HuH-7.5 (cell line): ENCODE measurements at regions not wholly inside any gene's neighbourhood (a gene's known extent, or its start where the extent isn't known, plus 50 kb on each side); places are given as distances from the start of the nearest gene placed in this dataset.

Experiments used
- DNase-seq: peaks from one replicate; pipeline ENCODE4 v3.0.0; 2011; ENCODE audit warnings: low spot score

GRCh38 chrX:22395372-22395771 is 122.7 kb downstream of the CBLL2 start:
- DNase-seq: no peak

GRCh38 chrX:22396408-22396807 is 123.7 kb downstream of the CBLL2 start:
- no peak for DNase-seq

DNA sequence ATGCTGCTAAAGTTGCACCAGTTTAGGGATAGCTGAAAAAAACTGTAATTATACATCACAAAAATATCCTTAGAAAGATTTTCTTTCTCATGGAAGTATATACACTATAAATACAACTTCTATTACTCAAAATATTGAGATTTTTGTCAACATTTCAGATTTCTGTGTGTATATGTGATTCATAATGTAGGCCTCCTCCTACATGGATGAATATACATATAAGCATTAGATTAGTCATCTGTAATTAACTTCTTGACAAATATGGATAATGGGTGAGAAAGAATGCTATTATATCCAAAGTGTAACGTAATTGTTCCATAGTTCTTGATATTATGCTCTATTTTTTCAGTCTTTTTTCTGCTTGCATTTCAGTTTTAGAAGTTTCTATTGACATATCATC is 124.9 kb downstream of the CBLL2 start:
- DNase-seq: no peak

GRCh38 chrX:22399437-22400192 is 126.9 kb downstream of the CBLL2 start:
- DNase-seq: no peak

DNA sequence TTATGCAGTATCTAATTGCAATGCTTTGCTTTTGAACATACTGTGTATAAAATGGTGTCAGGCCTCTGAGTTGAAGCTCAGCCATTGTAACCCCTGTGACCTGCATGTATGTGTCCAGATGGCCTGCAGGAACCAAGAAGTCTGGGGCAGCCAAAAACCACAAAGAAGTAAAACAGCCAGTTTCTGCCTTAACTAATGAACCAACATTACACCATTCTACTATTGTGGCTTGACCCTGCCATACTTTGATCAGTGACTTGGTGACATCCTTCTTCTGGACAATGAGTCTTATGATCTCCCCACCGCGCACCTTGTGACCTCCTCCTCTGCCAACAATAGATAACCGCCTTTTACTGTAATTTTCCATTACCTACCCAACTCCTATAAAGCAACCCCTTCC is 131.6 kb downstream of the CBLL2 start:
- DNase-seq: no peak

DNA sequence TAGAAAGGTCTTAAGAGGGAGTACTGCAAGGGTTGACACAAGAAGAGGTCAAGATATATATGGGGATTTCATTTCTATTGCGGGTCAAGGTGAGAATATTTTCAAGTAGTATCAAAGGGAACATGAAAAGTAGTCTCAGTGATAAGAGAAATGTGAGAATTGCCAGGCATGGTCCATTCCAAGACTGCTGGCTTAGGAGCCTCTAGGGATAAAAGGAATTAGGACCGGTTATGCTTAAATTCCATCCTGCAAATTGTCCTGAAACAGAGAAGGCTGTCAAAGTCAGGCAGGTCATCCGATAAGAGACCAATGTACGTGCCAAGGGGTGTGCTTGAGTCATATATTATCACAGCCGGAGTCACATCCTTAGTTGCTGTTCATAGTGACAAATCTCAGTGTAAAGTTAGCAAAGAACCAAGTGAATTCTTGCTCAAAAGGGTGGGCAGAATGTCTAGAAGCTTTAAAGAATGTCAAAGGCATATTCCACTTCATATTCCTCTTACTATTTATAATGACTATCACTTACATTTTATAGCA is 133.6 kb downstream of the CBLL2 start:
- no peak for DNase-seq

- no peak for DNase-seq
These were observed 136.7 kb downstream of the CBLL2 start for GRCh38 chrX:22409418-22409817.

DNA sequence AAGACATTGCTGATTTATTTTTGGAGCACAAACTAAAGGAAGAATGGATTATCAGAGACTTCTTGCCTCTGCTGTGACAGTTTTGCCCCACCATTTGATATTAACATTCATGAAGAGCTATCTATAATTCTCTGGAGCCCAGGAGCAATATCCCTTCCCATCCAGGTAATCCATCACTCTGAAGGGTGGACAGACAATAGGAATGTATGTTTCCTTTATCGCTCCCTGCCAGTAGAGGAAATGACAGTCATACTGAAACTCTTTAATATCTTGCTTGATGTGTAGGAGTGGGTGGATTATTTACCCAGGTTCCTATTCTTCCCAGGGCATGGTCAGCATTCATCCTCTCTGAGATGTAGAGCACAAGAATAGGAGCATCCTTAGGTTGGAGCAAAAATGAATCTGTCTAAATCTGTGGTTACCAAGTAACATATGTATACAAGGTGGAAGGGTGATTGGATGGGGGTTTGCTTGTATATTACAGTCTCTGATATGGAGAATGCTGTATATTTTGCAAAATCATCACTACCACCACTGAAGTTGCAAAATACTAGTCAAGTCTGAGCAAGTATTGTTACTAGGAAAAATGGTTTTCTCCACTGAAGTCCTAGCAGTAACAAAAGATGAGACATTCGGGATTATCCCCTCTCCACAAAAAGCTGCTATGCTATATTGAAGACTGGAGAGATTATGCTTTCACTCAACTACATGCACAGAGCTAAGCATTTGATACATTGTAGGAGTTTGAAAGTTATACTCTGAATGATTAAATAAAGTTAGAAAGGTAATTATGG is 151.6 kb downstream of the CBLL2 start:
- DNase-seq: no peak

DNA sequence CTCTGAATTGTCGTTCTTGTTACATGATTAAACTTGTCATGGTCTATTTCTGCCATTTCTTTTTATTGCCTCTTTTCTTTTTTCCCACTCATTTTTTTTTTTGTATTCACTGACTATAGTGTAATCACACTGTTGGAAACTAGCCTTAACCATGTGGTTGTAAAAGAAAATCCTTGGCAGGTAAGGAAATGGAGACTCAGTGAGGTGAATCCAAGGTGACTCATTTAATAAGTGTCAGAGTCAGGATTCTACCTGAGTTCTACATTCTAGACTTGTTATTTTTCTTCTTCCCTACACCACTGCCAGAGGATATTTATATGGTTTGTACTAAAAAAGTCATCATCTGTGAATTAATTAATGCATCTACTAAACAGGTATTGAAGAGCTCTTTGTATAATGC is 152.2 kb downstream of the CBLL2 start:
- DNase-seq: no peak

- DNase-seq: no peak
These were observed 157.0 kb downstream of the CBLL2 start for GRCh38 chrX:22429704-22430103.

DNA sequence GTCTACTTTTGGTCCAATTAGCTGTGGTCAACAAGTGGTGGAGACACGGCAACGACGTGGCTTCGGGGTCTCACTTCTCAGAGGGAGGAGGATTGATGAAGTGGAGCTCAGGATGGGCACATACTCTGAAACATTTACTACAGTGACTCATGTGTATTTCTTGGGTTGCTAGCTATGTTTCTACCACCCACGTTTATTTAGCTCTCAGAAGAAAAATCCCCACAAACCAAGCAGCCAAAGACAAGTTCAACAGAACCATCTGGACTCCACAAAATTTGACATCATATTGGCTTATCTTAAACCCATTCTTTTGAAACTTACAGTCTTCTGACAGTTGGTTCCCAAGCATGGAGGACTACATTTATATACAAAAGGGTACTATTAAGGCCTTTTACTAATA is 158.0 kb downstream of the CBLL2 start:
- DNase-seq: no peak

- no peak for DNase-seq
These were observed 160.8 kb downstream of the CBLL2 start for GRCh38 chrX:22433292-22434070.

DNA sequence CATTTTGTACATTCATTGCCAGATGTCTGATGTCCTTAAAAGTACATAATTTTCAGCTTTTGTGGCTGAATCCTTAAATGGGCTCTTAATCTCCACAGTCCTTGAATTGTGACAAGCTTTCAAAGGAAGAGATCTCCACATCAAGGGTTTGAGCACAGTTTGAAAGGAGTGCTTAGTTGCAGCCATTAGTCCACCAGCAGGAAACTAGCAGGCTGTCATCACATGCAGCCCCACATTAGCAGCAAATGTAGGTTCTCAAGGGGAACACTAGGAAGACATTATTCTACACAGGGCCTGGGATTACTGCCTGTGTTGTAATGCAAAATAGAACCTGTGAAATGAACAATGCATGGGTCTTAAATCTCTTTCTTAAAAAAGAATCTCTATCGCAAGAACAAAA is 173.2 kb downstream of the CBLL2 start:
- DNase-seq: no peak

GRCh38 chrX:22462959-22463358 is 190.2 kb downstream of the CBLL2 start:
- no peak for DNase-seq

DNA sequence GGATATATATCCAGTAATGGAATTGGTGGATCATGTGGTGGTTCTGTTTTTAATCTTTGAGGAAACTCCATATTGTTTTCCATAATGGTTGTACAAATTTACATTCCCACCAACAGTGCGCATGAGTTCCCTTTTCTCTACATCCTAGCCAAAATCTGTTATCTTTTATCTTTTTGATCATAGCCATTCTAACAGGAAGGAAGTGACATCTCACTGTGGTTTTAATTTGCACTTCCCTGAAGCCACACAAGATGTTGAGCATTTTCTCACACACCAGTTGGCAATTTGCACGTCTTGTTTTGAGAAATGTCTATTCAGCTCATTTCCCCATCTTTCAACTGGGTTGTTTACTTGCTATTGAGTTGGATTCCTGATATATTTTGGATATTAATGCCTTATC is 194.9 kb downstream of the CBLL2 start:
- no peak for DNase-seq

DNA sequence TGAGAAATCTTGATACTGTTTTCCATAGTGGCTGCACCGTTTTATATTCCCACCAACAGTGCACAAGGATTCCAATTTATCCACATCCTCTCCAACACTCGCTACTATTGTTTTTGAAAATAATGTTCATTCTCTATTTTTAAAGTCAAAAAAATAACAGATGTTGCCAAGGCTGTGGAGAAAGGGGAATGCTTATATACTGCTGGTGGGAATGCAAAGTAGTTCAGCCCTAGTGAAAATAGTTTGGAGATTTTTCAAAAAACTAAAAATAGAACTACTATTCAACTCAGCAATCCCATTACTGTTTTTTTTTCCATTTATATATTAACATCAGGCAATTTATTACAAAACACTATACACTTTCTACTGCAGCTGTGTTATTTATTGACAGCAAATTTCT is 208.7 kb downstream of the CBLL2 start:
- no peak for DNase-seq

DNA sequence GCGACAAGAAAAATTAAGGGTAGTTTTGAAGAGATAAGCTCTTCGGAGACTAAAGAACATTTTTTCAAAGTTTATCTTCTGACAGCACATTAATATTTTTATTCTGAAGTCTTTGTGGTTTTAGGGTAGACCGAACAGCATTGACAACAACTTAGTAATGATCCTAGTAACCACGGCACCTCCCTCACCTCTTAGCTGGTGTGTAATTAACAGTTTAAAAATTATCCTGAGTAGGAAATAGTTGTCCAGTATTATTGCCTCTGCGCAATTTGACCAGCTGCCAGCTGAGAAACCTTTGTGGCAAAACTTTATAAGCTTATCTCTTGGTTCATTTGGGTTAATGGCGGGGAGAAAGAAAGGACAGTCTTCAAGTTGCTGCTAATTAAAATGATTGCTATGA is 213.6 kb downstream of the CBLL2 start:
- no peak for DNase-seq

DNA sequence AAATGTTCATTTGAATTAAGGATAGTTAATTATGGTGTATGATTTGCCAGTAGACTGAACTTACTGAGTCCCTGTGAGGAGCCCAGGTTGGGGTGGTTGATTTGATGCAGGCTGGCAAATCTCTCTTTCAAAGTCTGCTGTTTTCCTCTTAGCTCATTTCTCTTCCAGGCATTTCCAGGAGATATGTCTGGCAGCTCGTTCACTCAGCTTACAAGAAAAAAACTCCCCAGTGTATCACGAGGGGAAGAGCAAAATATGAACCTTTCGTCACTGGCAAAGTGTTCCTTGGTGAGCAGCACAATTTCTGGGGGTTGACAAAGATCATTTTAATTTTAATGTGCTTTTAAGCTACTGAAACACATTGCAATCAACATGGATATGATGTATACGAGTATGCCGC is 244.2 kb downstream of the CBLL2 start:
- no peak for DNase-seq

- no peak for DNase-seq
These were observed 247.6 kb downstream of the CBLL2 start for GRCh38 chrX:22520128-22520828.

- DNase-seq: no peak
These were observed 253.6 kb downstream of the CBLL2 start for GRCh38 chrX:22526339-22526738.

GRCh38 chrX:22527302-22527701 is 254.6 kb downstream of the CBLL2 start:
- DNase-seq: no peak

GRCh38 chrX:22533898-22534297 is 261.2 kb downstream of the CBLL2 start:
- DNase-seq: no peak
